HL-60/S4 treated with retinoic acid at 250 ng/mL for 4 days and 3 days (cell line): ENCODE measurements at regions not wholly inside any gene's neighbourhood (a gene's known extent, or its start where the extent isn't known, plus 50 kb on each side); places are given as distances from the start of the nearest gene placed in this dataset.
"Not testable (repeated sequence)": the region's sequence is repeated elsewhere in the genome, so short reads cannot be mapped to it uniquely, and the experiment has no call there.

Experiments
- in situ Hi-C: fragments of 300-500 bp; cut with MboI; formaldehyde crosslinking; loops from 2 replicates; pipeline ENCODE4 v1.7.0; 2022; ENCODE audit warnings: low sequenced_read_pairs

DNA sequence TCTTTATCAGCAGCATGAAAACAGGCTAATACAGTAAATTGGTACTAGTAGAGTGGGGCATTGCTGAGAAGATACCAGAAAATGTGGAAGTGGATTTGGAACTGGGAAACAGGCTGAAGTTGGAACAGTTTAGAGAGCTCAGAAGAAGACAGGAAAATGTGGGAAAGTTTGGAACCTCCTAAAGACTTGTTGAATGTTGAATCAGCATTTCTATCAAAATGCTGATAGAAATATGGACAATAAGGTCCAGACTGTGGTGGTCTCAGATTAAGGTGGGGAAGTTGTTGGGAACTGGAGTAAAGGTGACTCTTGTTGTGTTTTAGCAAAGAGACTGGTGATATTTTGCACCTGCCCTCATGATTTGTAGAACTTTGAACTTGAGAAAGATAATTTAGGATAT, 231.2 kb upstream of the KCND2 start:
- in situ Hi-C loops = no loop called here

GRCh38 chr7:120043250-120043649, 229.7 kb upstream of the KCND2 start:
- in situ Hi-C loops = no loop called here

- in situ Hi-C loops = no loop called here
These were observed 220.0 kb upstream of the KCND2 start for GRCh38 chr7:120052884-120053382.

- in situ Hi-C loops = no loop called here
These were observed 219.5 kb upstream of the KCND2 start for GRCh38 chr7:120053390-120053961.

GRCh38 chr7:120054376-120055100, 218.4 kb upstream of the KCND2 start:
- in situ Hi-C loops = no loop called here

DNA sequence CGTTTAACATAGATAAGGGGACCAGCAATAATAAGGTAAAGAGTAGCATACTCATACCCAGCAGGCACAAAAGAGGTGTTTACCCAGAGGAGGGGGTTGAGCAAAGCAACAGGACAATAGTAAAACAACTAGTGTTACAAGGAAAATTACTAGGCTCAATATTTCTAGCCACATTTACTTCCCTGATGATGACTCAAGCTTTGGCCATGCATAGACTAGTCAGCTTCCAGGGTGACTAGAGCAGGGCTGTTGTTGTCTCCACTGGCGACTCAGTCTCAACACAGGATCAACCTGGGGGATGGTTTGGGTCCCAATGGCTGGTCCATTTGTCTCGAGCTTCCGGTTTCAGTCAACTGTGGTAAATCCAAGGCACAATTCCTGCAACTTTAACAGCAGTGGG, 217.7 kb upstream of the KCND2 start:
- in situ Hi-C loops = no loop called here

DNA sequence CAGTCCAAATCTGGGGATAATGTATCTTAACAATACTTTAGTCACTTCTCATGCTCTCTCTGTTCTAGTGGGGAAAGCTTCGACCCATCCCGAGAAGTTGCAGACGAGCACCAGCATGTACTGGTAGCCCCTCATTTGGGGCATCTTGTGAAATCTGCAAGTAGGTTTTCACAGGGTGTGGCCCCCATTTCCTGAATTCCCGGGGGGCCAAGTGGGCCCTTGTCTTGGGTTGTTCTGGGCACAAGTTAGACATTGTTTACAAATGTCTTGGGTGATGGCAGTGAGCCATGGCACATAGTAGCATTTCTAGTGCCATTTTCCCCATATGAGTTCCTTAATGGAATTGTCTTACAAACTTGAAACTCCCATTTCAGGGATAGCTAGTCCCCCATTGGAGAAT, 216.7 kb upstream of the KCND2 start:
- in situ Hi-C loops = no loop called here

- in situ Hi-C loops = no loop called here
These were observed 213.3 kb upstream of the KCND2 start for GRCh38 chr7:120059641-120060040.

DNA sequence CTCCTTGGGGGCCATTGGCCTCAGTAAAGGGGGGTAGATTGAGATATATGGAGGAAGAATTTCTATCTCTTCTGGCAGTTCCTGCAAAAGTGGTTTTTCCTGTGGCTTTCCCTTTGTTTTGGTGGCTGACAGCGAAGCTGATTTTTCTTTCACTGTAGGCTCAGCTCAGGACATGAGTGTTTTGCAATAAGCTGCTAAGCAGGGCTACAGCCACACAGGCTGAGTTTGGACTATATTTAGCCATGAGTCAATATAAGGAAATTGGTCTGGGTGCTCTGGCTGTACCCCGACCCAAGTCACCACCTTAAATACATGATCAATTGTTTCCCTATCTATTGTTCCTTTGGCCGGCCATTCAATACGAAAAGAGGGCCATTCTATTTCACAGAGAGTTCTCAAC, 212.7 kb upstream of the KCND2 start:
- in situ Hi-C loops = no loop called here

DNA sequence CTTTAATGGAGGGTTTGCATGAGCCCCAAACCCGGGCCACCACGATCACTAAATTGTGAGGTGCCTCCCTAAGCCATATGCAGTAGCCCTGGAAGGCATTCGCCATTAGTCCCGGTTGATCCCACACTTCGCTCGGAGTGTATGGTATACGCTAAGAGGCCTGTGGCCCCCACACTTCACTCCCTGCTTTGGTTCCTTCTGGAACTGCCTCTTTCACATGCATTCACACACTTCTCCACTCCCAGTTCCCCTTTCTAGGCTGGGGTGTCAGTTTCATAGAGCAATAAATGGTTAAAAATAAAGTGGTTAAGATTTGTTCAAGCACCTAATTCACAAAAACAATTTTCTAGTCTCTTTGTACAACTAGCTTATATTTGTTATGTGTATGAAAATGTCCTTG, 212.1 kb upstream of the KCND2 start:
- in situ Hi-C loops = no loop called here

GRCh38 chr7:120064565-120064964, 208.4 kb upstream of the KCND2 start:
- in situ Hi-C loops = no loop called here

GRCh38 chr7:120066898-120067297, 206.1 kb upstream of the KCND2 start:
- in situ Hi-C loops = not testable (repeated sequence)

GRCh38 chr7:120070201-120070600, 202.8 kb upstream of the KCND2 start:
- in situ Hi-C loops = no loop called here

GRCh38 chr7:120077777-120078176, 195.2 kb upstream of the KCND2 start:
- in situ Hi-C loops = no loop called here

DNA sequence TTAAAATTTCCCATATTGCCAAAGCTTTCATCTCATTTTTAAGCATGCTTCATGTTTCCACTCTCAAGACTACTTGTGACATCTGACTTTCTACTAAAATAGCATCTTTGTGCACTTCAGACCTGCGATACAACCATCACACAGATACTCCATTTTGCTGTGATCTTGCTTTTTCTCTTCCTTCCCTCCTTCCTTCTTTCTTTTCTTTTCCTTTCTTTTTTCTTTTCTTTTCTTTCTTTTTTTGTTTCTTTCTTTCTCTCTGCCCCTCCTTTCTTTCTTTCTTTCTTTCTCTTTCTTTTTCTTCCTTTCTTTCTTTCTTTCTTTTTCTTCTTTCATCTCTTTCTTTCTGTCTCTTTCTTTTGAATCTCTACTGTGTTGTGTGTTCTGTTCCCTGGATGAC, 194.0 kb upstream of the KCND2 start:
- in situ Hi-C loops = no loop called here

GRCh38 chr7:120079704-120080103, 193.3 kb upstream of the KCND2 start:
- in situ Hi-C loops = no loop called here

- in situ Hi-C loops = not testable (repeated sequence)
These were observed 186.5 kb upstream of the KCND2 start for GRCh38 chr7:120086468-120086867.

GRCh38 chr7:120089968-120090367, 183.0 kb upstream of the KCND2 start:
- in situ Hi-C loops = no loop called here

DNA sequence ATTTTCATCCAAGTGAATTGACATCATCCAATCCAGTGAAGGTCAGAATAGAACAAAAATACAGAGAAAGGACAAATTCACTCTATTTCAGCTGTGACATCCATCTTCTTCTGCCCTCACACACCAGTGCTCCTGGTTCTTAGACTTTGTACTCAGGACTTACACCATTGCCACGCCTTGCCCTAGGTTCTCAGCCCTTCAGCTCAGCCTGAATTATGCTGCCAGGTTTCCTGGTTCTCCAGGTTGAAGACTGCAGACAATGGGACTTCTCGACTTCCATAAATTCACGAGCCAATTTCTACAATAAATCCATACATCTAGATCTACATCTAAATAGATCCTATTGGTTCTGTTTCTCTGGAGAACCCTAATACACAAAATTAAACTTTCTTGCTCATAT, 181.2 kb upstream of the KCND2 start:
- in situ Hi-C loops = no loop called here

DNA sequence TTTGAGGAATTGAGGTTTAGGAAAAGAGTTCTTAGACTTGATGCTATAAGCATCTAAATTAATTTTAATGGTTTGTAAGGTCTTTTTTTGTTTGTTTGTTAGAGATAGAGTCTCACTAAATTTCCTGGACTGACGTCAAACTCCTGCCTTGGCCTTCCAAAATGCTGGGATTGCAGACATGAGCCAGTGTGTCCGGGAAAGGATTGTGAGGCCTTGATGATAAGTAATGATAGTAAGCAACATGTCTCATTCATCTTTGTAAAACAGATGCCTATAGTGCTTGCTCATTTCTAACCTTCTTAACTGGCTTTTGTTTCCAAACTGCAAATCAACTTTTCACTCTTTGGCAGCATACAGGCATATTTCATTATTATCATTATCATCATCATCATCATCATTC, 176.0 kb upstream of the KCND2 start:
- in situ Hi-C loops = no loop called here

- in situ Hi-C loops = no loop called here
These were observed 175.2 kb upstream of the KCND2 start for GRCh38 chr7:120097774-120098173.

DNA sequence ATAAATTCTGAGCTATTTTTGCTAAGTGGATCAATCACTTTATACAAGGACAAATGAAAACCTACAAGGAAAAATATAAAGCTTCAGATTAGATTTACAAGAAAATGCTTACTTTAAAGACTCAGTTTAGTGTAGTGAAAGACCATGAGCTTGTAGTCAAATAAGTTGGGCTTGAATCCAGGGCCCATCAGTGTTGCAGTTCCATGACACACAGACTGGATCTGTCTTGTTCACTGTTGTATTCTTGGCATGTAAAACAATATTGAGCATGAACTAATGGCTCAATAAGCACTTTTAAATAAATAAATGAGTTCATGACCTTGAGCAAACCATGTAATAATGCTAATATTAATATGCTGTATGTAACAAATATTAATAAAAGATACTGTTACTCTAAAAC, 164.6 kb upstream of the KCND2 start:
- in situ Hi-C loops = no loop called here

DNA sequence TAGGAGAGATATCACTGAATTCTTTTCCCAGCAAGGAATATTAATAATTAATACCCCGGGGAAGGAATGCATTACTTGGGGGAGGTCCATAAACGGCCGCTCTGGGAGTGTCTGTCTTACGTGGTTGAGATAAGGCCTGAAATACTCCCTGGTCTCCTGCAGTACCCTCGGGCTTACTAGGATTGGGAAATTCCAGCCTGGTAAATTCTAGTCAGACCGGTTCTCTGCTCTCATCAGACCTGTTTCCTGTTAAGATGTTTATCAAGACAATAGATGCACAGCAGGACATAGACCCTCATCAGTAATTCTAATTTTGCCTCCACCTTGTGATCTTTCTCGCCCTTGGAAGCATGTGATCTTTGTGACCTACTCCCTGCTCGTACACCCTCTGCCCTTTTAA, 162.8 kb upstream of the KCND2 start:
- in situ Hi-C loops = no loop called here
